Left lobe of liver (tissue), 2 donors: ENCODE measurements at regions not wholly inside any gene's neighbourhood (a gene's known extent, or its start where the extent isn't known, plus 50 kb on each side); places are given as distances from the start of the nearest gene placed in this dataset.
"Not testable (repeated sequence)": the region's sequence is repeated elsewhere in the genome, so short reads cannot be mapped to it uniquely, and the experiment has no call there.

ENCODE experiments used
- ATAC-seq: fragments of 200-7000 bp; cut with Tn5 transposase; one replicate; pipeline ENCODE4 v1.9.1; 2020; ENCODE audit warnings: mild to moderate bottlenecking, moderate library complexity
- DNase-seq: peaks from one replicate; pipeline ENCODE4 v3.0.0-alpha.2; 2020; ENCODE audit warnings: low spot score
- donor health status: DM: no; HTN: no; CAD: no; lungs with moderate emphysema.
- donor health status: DM: no; HTN: yes; CAD: no.

GRCh38 chr12:43192442-43192841 is 359.6 kb downstream of the ADAMTS20 start:
- not testable (repeated sequence) for DNase-seq, ATAC-seq

- no peak for DNase-seq
These were observed 371.8 kb downstream of the ADAMTS20 start for GRCh38 chr12:43180242-43180641.

GRCh38 chr12:43179486-43179885 is 372.5 kb downstream of the ADAMTS20 start:
- DNase-seq, result no peak
- ATAC-seq, result no peak

More at GRCh38 chr12:43180242-43180641, 371.8 kb downstream of the ADAMTS20 start:
- ATAC-seq, result no peak

GRCh38 chr12:43177276-43177675 is 374.7 kb downstream of the ADAMTS20 start:
- ATAC-seq (no peak), DNase-seq (no peak)

- ATAC-seq (no peak), DNase-seq (no peak)
These were observed 382.8 kb downstream of the ADAMTS20 start for GRCh38 chr12:43169115-43169681.

- DNase-seq (no peak), ATAC-seq (no peak)
These were observed 384.3 kb downstream of the ADAMTS20 start for GRCh38 chr12:43167691-43168090.

- DNase-seq, result no peak
- ATAC-seq, result no peak
These were observed 386.7 kb downstream of the ADAMTS20 start for GRCh38 chr12:43165351-43165750.

GRCh38 chr12:43162138-43162537 is 389.9 kb downstream of the ADAMTS20 start:
- no peak for DNase-seq
- ATAC-seq, result no peak

- ATAC-seq (no peak), DNase-seq (no peak)
These were observed 392.5 kb downstream of the ADAMTS20 start for GRCh38 chr12:43159506-43159905.

GRCh38 chr12:43158126-43158525 is 393.9 kb downstream of the ADAMTS20 start:
- DNase-seq (no peak), ATAC-seq (no peak)

- DNase-seq, result no peak
- ATAC-seq, result no peak
These were observed 396.6 kb downstream of the ADAMTS20 start for GRCh38 chr12:43155376-43155775.

- DNase-seq (no peak), ATAC-seq (no peak)
These were observed 397.4 kb downstream of the ADAMTS20 start for GRCh38 chr12:43154498-43155045.

GRCh38 chr12:43151441-43151981 is 400.5 kb downstream of the ADAMTS20 start:
- DNase-seq (no peak), ATAC-seq (no peak)

- DNase-seq, result no peak
- no peak for ATAC-seq
These were observed 403.3 kb downstream of the ADAMTS20 start for GRCh38 chr12:43148691-43149090.

GRCh38 chr12:43147878-43148277 is 404.1 kb downstream of the ADAMTS20 start:
- ATAC-seq (no peak), DNase-seq (no peak)

- DNase-seq, result no peak
- ATAC-seq, result no peak
These were observed 406.5 kb downstream of the ADAMTS20 start for GRCh38 chr12:43145481-43145880.

- ATAC-seq (no peak), DNase-seq (no peak)
These were observed 408.7 kb downstream of the ADAMTS20 start for GRCh38 chr12:43143278-43143677.

- no peak for DNase-seq
- ATAC-seq, result no peak
These were observed 419.7 kb downstream of the ADAMTS20 start for GRCh38 chr12:43132291-43132690.

- ATAC-seq, result no peak
- no peak for DNase-seq
These were observed 420.7 kb downstream of the ADAMTS20 start for GRCh38 chr12:43131301-43131700.

GRCh38 chr12:43127886-43128549 is 424.0 kb downstream of the ADAMTS20 start:
- DNase-seq, result no peak
- ATAC-seq, result no peak

GRCh38 chr12:43126652-43127375 is 425.2 kb downstream of the ADAMTS20 start:
- no peak for ATAC-seq
- no peak for DNase-seq

- ATAC-seq (no peak), DNase-seq (no peak)
These were observed 428.5 kb downstream of the ADAMTS20 start for GRCh38 chr12:43123461-43123860.
